GM10266 (cell line): ENCODE measurements at regions not wholly inside any gene's neighbourhood (a gene's known extent, or its start where the extent isn't known, plus 50 kb on each side); places are given as distances from the start of the nearest gene placed in this dataset.

Experiments
- DNase-seq: peaks from one replicate; pipeline ENCODE4 v3.0.0; 2012; ENCODE audit errors: extremely low spot score
- CTCF ChIP-seq: IDR thresholded peaks from 2 replicates; pipeline ENCODE4 v1.5.1; 2012; ENCODE audit warnings: mild to moderate bottlenecking, low read depth; ENCODE audit not compliant: control insufficient read depth, insufficient read depth; ENCODE audit errors: missing control alignments

GRCh38 chr6:94071835-94072234 is 652.5 kb upstream of the EPHA7 start:
- no peak for DNase-seq
- TF ChIP-seq CTCF: no peak

DNA sequence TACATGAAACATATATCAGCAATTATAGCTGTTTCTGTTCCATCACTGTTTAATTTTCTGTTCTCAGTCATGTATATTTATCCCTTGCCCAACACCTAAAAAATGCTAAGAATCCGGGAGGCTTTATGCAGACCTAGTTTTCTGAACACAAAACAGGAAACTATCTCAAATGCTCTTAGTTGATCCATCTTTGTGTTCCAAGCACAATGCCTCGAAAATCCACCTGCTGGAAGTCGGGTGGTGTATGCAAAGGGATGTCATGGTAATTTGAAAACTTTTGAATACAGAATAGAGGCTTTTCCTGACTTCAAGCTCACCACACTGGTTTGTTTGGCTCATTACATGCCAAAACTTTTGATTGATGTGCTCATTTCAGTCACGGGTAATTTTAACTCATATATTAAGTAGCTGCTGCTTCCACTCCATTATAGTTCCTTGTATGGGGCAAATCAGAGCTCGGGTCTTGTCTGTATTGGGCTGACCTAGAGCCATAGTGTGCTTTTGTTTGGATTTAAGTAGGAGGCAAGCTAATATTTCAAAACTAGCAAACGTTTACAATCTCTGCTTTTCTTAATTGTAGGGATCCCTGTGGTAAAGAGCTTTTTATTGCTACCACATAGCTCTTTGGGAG is 646.5 kb upstream of the EPHA7 start:
- TF ChIP-seq CTCF: no peak
- DNase-seq: no peak

GRCh38 chr6:94052749-94053148 is 633.4 kb upstream of the EPHA7 start:
- DNase-seq: no peak
- TF ChIP-seq CTCF: no peak

- TF ChIP-seq CTCF: no peak
- DNase-seq: no peak
Observed at GRCh38 chr6:94050515-94050914, 631.2 kb upstream of the EPHA7 start.

GRCh38 chr6:94049001-94049400 is 629.6 kb upstream of the EPHA7 start:
- TF ChIP-seq CTCF: no peak
- no peak for DNase-seq

DNA sequence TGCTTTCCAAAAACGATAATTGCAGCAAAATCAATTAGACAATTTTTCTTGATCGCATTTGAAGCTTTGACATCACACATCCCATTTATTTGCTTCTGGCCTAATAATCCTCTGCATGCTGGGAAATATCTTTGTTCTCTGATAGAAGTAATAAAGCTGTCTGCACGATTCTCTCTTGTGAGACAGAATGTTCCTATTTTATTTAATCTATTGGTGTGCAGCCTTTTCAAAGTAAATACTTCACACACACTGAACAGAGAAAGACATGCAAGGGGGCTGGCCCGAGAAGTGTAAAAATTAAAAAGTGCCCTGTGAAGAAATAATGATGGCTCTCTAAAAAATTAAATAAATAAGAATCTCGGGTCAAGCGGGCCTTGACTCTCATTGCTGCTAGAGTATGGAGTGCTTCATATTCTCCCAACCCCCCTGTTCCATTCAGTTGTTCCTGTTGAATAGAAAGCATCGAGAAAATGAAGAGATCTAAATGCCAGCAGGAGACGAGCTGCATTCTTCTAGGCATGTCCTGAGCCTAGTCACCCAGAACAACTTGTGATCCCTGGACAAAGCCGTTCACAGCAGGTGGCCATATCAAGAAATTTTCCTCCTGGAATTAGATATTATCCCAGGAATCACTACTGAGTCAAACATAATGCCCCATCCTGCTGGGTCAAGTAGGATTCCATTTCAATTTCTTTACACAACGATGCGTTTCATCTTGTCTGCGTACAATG is 625.9 kb upstream of the EPHA7 start:
- no peak for DNase-seq
- no peak for TF ChIP-seq CTCF
